ENCODE measurements at regions not wholly inside any gene's neighbourhood (a gene's known extent, or its start where the extent isn't known, plus 50 kb on each side); places are given as distances from the start of the nearest gene placed in this dataset.

- H3K36me3 ChIP-seq (ENCODE audit: insufficient read depth, low read length) = no peaks in the 10 kb centered on the region
- no peaks in the 10 kb centered on the region for H3K9me3 ChIP-seq (ENCODE audit: low read depth, low read length)
- TF ChIP-seq FOXP2 (optimal IDR thresholded peaks at IDR 0.05; ENCODE audit: control extremely low read depth, extremely low read length, insufficient read depth) = no peak
- no peak for TF ChIP-seq POLR2AphosphoS5 (IDR thresholded peaks at IDR 0.05; ENCODE audit: borderline replicate concordance, low read depth, low read length)
- TF ChIP-seq EZH2 (IDR thresholded peaks at IDR 0.05) = no peak
- no peak overlapping the region for H3K9ac ChIP-seq (ENCODE audit: insufficient read length)
- H3K4me3 ChIP-seq = no peak overlapping the region
- no peak for DNase-seq (ENCODE audit: low read depth, low spot score)
- no peak overlapping the region for H3K27ac ChIP-seq
These were observed 186.2 kb upstream of the CST7 start for GRCh38 chr20:24762791-24763350.

- no peaks in the 10 kb centered on the region for H3K9me3 ChIP-seq (ENCODE audit: low read depth, low read length)
- DNase-seq (ENCODE audit: low read depth, low spot score) = no peak
- H3K4me3 ChIP-seq = no peak overlapping the region
- H3K36me3 ChIP-seq (ENCODE audit: insufficient read depth, low read length) = no peaks in the 10 kb centered on the region
- no peak overlapping the region for H3K9ac ChIP-seq (ENCODE audit: insufficient read length)
- no peak overlapping the region for H3K27ac ChIP-seq
- TF ChIP-seq POLR2AphosphoS5 (IDR thresholded peaks at IDR 0.05; ENCODE audit: borderline replicate concordance, low read depth, low read length) = no peak
- no peak for TF ChIP-seq FOXP2 (optimal IDR thresholded peaks at IDR 0.05; ENCODE audit: control extremely low read depth, extremely low read length, insufficient read depth)
- no peak for TF ChIP-seq EZH2 (IDR thresholded peaks at IDR 0.05)
These were observed 185.6 kb upstream of the CST7 start for GRCh38 chr20:24763386-24764026.

GRCh38 chr20:24764027-24764793 lies 184.9 kb upstream of the CST7 start:
- DNase-seq (ENCODE audit: low read depth, low spot score) = no peak
- no peaks in the 10 kb centered on the region for H3K36me3 ChIP-seq (ENCODE audit: insufficient read depth, low read length)

GRCh38 chr20:24764794-24765202 lies 184.3 kb upstream of the CST7 start:
- Histone ChIP-seq H3K9me3 (ENCODE audit: low read depth, low read length) (no peaks in the 10 kb centered on the region), H3K9ac (ENCODE audit: insufficient read length) (no peak overlapping the region), H3K36me3 (ENCODE audit: insufficient read depth, low read length) (no peaks in the 10 kb centered on the region), H3K4me3 (no peak overlapping the region), H3K27ac (no peak overlapping the region)
- DNase-seq (ENCODE audit: low read depth, low spot score) = no peak
- TF ChIP-seq EZH2 (IDR thresholded peaks at IDR 0.05) (no peak), FOXP2 (optimal IDR thresholded peaks at IDR 0.05; ENCODE audit: control extremely low read depth, extremely low read length, insufficient read depth) (no peak), POLR2AphosphoS5 (IDR thresholded peaks at IDR 0.05; ENCODE audit: borderline replicate concordance, low read depth, low read length) (no peak)

More at GRCh38 chr20:24764027-24764793, 184.9 kb upstream of the CST7 start:
- TF ChIP-seq POLR2AphosphoS5 (IDR thresholded peaks at IDR 0.05; ENCODE audit: borderline replicate concordance, low read depth, low read length) (no peak), FOXP2 (optimal IDR thresholded peaks at IDR 0.05; ENCODE audit: control extremely low read depth, extremely low read length, insufficient read depth) (no peak), EZH2 (IDR thresholded peaks at IDR 0.05) (no peak)
- H3K9me3 ChIP-seq (ENCODE audit: low read depth, low read length) = no peaks in the 10 kb centered on the region
- H3K4me3 ChIP-seq = no peak overlapping the region
- no peak overlapping the region for H3K27ac ChIP-seq
- no peak overlapping the region for H3K9ac ChIP-seq (ENCODE audit: insufficient read length)

GRCh38 chr20:24765316-24766142 lies 183.5 kb upstream of the CST7 start:
- Histone ChIP-seq H3K27ac (no peak overlapping the region), H3K4me3 (no peak overlapping the region), H3K9ac (ENCODE audit: insufficient read length) (no peak overlapping the region), H3K36me3 (ENCODE audit: insufficient read depth, low read length) (no peaks in the 10 kb centered on the region), H3K9me3 (ENCODE audit: low read depth, low read length) (no peaks in the 10 kb centered on the region)
- no peak for DNase-seq (ENCODE audit: low read depth, low spot score)
- no peak for TF ChIP-seq POLR2AphosphoS5 (IDR thresholded peaks at IDR 0.05; ENCODE audit: borderline replicate concordance, low read depth, low read length)
- no peak for TF ChIP-seq FOXP2 (optimal IDR thresholded peaks at IDR 0.05; ENCODE audit: control extremely low read depth, extremely low read length, insufficient read depth)
- no peak for TF ChIP-seq EZH2 (IDR thresholded peaks at IDR 0.05)

GRCh38 chr20:24766143-24766527 lies 182.9 kb upstream of the CST7 start:
- TF ChIP-seq EZH2 (IDR thresholded peaks at IDR 0.05) (no peak), POLR2AphosphoS5 (IDR thresholded peaks at IDR 0.05; ENCODE audit: borderline replicate concordance, low read depth, low read length) (no peak), FOXP2 (optimal IDR thresholded peaks at IDR 0.05; ENCODE audit: control extremely low read depth, extremely low read length, insufficient read depth) (no peak)
- Histone ChIP-seq H3K9ac (ENCODE audit: insufficient read length) (no peak overlapping the region), H3K9me3 (ENCODE audit: low read depth, low read length) (no peaks in the 10 kb centered on the region), H3K36me3 (ENCODE audit: insufficient read depth, low read length) (no peaks in the 10 kb centered on the region), H3K4me3 (no peak overlapping the region), H3K27ac (no peak overlapping the region)
- DNase-seq (ENCODE audit: low read depth, low spot score) = no peak

GRCh38 chr20:24766826-24767622 lies 182.0 kb upstream of the CST7 start:
- TF ChIP-seq FOXP2 (optimal IDR thresholded peaks at IDR 0.05; ENCODE audit: control extremely low read depth, extremely low read length, insufficient read depth) = no peak
- no peak for TF ChIP-seq POLR2AphosphoS5 (IDR thresholded peaks at IDR 0.05; ENCODE audit: borderline replicate concordance, low read depth, low read length)
- no peak for TF ChIP-seq EZH2 (IDR thresholded peaks at IDR 0.05)

More at GRCh38 chr20:24766826-24767622, 182.0 kb upstream of the CST7 start:
- Histone ChIP-seq H3K9me3 (ENCODE audit: low read depth, low read length) (no peaks in the 10 kb centered on the region), H3K36me3 (ENCODE audit: insufficient read depth, low read length) (no peaks in the 10 kb centered on the region), H3K4me3 (no peak overlapping the region), H3K9ac (ENCODE audit: insufficient read length) (no peak overlapping the region), H3K27ac (no peak overlapping the region)
- DNase-seq (ENCODE audit: low read depth, low spot score) = no peak

Data from SK-N-MC (cell line).